ENCODE measurements at regions not wholly inside any gene's neighbourhood (a gene's known extent, or its start where the extent isn't known, plus 50 kb on each side); places are given as distances from the start of the nearest gene placed in this dataset.

GRCh38 chr10:36175954-36176353 is 533.9 kb upstream of the FZD8 start:
- no peak for DNase-seq (ENCODE audit: low spot score)
- H3K79me1 ChIP-seq (ENCODE audit: low read depth, low read length): no peaks in the 10 kb centered on the region
- H3K9me3 ChIP-seq (replicated peaks in 1 of 2; ENCODE audit: control insufficient read depth in 2 of 2, insufficient read depth in 1 of 2, low read depth in 1 of 2, low read length in 2 of 2): no peaks in the 10 kb centered on the region
- no peaks in the 10 kb centered on the region for H3K36me3 ChIP-seq (replicated peaks in 1 of 2; ENCODE audit: control insufficient read depth in 2 of 2, insufficient read depth in 2 of 2, low read length in 2 of 2)
- H2AK5ac ChIP-seq (ENCODE audit: low read depth, low read length): no peak overlapping the region
- no peak overlapping the region for H3K4ac ChIP-seq (ENCODE audit: low read length)
- H3K14ac ChIP-seq (ENCODE audit: low read length): no peak overlapping the region
- no peak overlapping the region for H2BK120ac ChIP-seq (ENCODE audit: low read depth, low read length)
- H2AFZ ChIP-seq (ENCODE audit: low read length): no peak overlapping the region
- no peak overlapping the region for H3K4me2 ChIP-seq (ENCODE audit: insufficient read depth, low read length, poor library complexity, severe bottlenecking)
- no peak overlapping the region for H4K8ac ChIP-seq (ENCODE audit: low read depth, low read length)
- H4K91ac ChIP-seq (ENCODE audit: low read depth, low read length, poor library complexity): no peak overlapping the region
- no peak overlapping the region for H3K9ac ChIP-seq (ENCODE audit: low read depth, low read length, poor library complexity)
- no peak overlapping the region for H2BK15ac ChIP-seq (ENCODE audit: low read length)
- H2BK5ac ChIP-seq (ENCODE audit: low read length): no peak overlapping the region
- H2BK12ac ChIP-seq (ENCODE audit: low read length): no peak overlapping the region
- H3K18ac ChIP-seq (ENCODE audit: low read length): no peak overlapping the region
- H3K4me3 ChIP-seq (ENCODE audit: low read length in 2 of 2): no peak overlapping the region
- no peaks in the 10 kb centered on the region for H3K27me3 ChIP-seq (ENCODE audit: control insufficient read depth in 3 of 3, insufficient read depth in 3 of 3, low read depth in 1 of 3, low read length in 3 of 3)
- H3K4me1 ChIP-seq (ENCODE audit: control insufficient read depth in 2 of 2, insufficient read depth in 1 of 2, low read depth in 1 of 2, low read length in 2 of 2): no peaks in the 10 kb centered on the region
- H3K23ac ChIP-seq (ENCODE audit: low read depth, low read length, poor library complexity): no peak overlapping the region
- no peak overlapping the region for H3K27ac ChIP-seq (replicated peaks; ENCODE audit: low read length)

- no peak for DNase-seq (ENCODE audit: low spot score)
- Histone ChIP-seq H2AFZ (ENCODE audit: low read length) (no peak overlapping the region), H3K23ac (ENCODE audit: low read depth, low read length, poor library complexity) (no peak overlapping the region), H2BK12ac (ENCODE audit: low read length) (no peak overlapping the region), H2BK5ac (ENCODE audit: low read length) (no peak overlapping the region), H3K18ac (ENCODE audit: low read length) (no peak overlapping the region), H3K9me3 (replicated peaks in 1 of 2; ENCODE audit: control insufficient read depth in 2 of 2, insufficient read depth in 1 of 2, low read depth in 1 of 2, low read length in 2 of 2) (no peaks in the 10 kb centered on the region), H2AK5ac (ENCODE audit: low read depth, low read length) (no peak overlapping the region), H3K4me2 (ENCODE audit: insufficient read depth, low read length, poor library complexity, severe bottlenecking) (no peak overlapping the region), H2BK120ac (ENCODE audit: low read depth, low read length) (no peak overlapping the region), H3K79me1 (ENCODE audit: low read depth, low read length) (no peaks in the 10 kb centered on the region), H3K14ac (ENCODE audit: low read length) (no peak overlapping the region), H3K4ac (ENCODE audit: low read length) (no peak overlapping the region), H2BK15ac (ENCODE audit: low read length) (no peak overlapping the region), H3K27ac (replicated peaks; ENCODE audit: low read length) (no peak overlapping the region), H3K36me3 (replicated peaks in 1 of 2; ENCODE audit: control insufficient read depth in 2 of 2, insufficient read depth in 2 of 2, low read length in 2 of 2) (no peaks in the 10 kb centered on the region), H3K4me3 (ENCODE audit: low read length in 2 of 2) (no peak overlapping the region), H3K27me3 (ENCODE audit: control insufficient read depth in 3 of 3, insufficient read depth in 3 of 3, low read depth in 1 of 3, low read length in 3 of 3) (no peaks in the 10 kb centered on the region), H4K91ac (ENCODE audit: low read depth, low read length, poor library complexity) (no peak overlapping the region), H4K8ac (ENCODE audit: low read depth, low read length) (no peak overlapping the region), H3K9ac (ENCODE audit: low read depth, low read length, poor library complexity) (no peak overlapping the region), H3K4me1 (ENCODE audit: control insufficient read depth in 2 of 2, insufficient read depth in 1 of 2, low read depth in 1 of 2, low read length in 2 of 2) (no peaks in the 10 kb centered on the region)
- WGBS, 2 donors (ENCODE audit: extremely low coverage in 2 of 2, insufficient read length in 2 of 2, insufficient replicate concordance in 1 of 2): no CpG with 5 or more reads among the region's 4 CpGs
These were observed 531.3 kb upstream of the FZD8 start for GRCh38 chr10:36173364-36173763.

GRCh38 chr10:36171953-36172940 is 530.2 kb upstream of the FZD8 start:
- no peaks in the 10 kb centered on the region for H3K4me1 ChIP-seq (ENCODE audit: control insufficient read depth in 2 of 2, insufficient read depth in 1 of 2, low read depth in 1 of 2, low read length in 2 of 2)
- no peaks in the 10 kb centered on the region for H3K36me3 ChIP-seq (replicated peaks in 1 of 2; ENCODE audit: control insufficient read depth in 2 of 2, insufficient read depth in 2 of 2, low read length in 2 of 2)
- no peak overlapping the region for H3K9ac ChIP-seq (ENCODE audit: low read depth, low read length, poor library complexity)
- H2BK120ac ChIP-seq (ENCODE audit: low read depth, low read length): no peak overlapping the region
- H3K4me3 ChIP-seq (ENCODE audit: low read length in 2 of 2): no peak overlapping the region
- no peak overlapping the region for H2BK5ac ChIP-seq (ENCODE audit: low read length)
- H3K18ac ChIP-seq (ENCODE audit: low read length): no peak overlapping the region
- no peak overlapping the region for H3K4ac ChIP-seq (ENCODE audit: low read length)
- H3K4me2 ChIP-seq (ENCODE audit: insufficient read depth, low read length, poor library complexity, severe bottlenecking): no peak overlapping the region
- H2AK5ac ChIP-seq (ENCODE audit: low read depth, low read length): no peak overlapping the region
- H3K23ac ChIP-seq (ENCODE audit: low read depth, low read length, poor library complexity): no peak overlapping the region
- H4K8ac ChIP-seq (ENCODE audit: low read depth, low read length): no peak overlapping the region
- DNase-seq (ENCODE audit: low spot score): no peak
- no peak overlapping the region for H3K14ac ChIP-seq (ENCODE audit: low read length)
- no peak overlapping the region for H2BK15ac ChIP-seq (ENCODE audit: low read length)
- H3K9me3 ChIP-seq (replicated peaks in 1 of 2; ENCODE audit: control insufficient read depth in 2 of 2, insufficient read depth in 1 of 2, low read depth in 1 of 2, low read length in 2 of 2): no peaks in the 10 kb centered on the region
- no peak overlapping the region for H3K27ac ChIP-seq (replicated peaks; ENCODE audit: low read length)
- H2BK12ac ChIP-seq (ENCODE audit: low read length): no peak overlapping the region
- no peak overlapping the region for H2AFZ ChIP-seq (ENCODE audit: low read length)
- H3K79me1 ChIP-seq (ENCODE audit: low read depth, low read length): no peaks in the 10 kb centered on the region
- no CpG with 5 or more reads among the region's 10 CpGs for WGBS, 2 donors (ENCODE audit: extremely low coverage in 2 of 2, insufficient read length in 2 of 2, insufficient replicate concordance in 1 of 2)
- H4K91ac ChIP-seq (ENCODE audit: low read depth, low read length, poor library complexity): no peak overlapping the region
- no peaks in the 10 kb centered on the region for H3K27me3 ChIP-seq (ENCODE audit: control insufficient read depth in 3 of 3, insufficient read depth in 3 of 3, low read depth in 1 of 3, low read length in 3 of 3)

- Histone ChIP-seq H2BK5ac (ENCODE audit: low read length) (no peak overlapping the region), H3K27me3 (ENCODE audit: control insufficient read depth in 3 of 3, insufficient read depth in 3 of 3, low read depth in 1 of 3, low read length in 3 of 3) (no peaks in the 10 kb centered on the region), H2BK12ac (ENCODE audit: low read length) (no peak overlapping the region), H3K4ac (ENCODE audit: low read length) (no peak overlapping the region), H2BK15ac (ENCODE audit: low read length) (no peak overlapping the region), H3K23ac (ENCODE audit: low read depth, low read length, poor library complexity) (no peak overlapping the region), H4K8ac (ENCODE audit: low read depth, low read length) (no peak overlapping the region), H3K14ac (ENCODE audit: low read length) (no peak overlapping the region), H4K91ac (ENCODE audit: low read depth, low read length, poor library complexity) (no peak overlapping the region), H3K9me3 (replicated peaks in 1 of 2; ENCODE audit: control insufficient read depth in 2 of 2, insufficient read depth in 1 of 2, low read depth in 1 of 2, low read length in 2 of 2) (no peaks in the 10 kb centered on the region), H3K36me3 (replicated peaks in 1 of 2; ENCODE audit: control insufficient read depth in 2 of 2, insufficient read depth in 2 of 2, low read length in 2 of 2) (no peaks in the 10 kb centered on the region), H3K18ac (ENCODE audit: low read length) (no peak overlapping the region), H2BK120ac (ENCODE audit: low read depth, low read length) (no peak overlapping the region), H3K4me3 (ENCODE audit: low read length in 2 of 2) (no peak overlapping the region), H3K4me2 (ENCODE audit: insufficient read depth, low read length, poor library complexity, severe bottlenecking) (no peak overlapping the region), H3K27ac (replicated peaks; ENCODE audit: low read length) (no peak overlapping the region), H3K79me1 (ENCODE audit: low read depth, low read length) (no peaks in the 10 kb centered on the region), H3K9ac (ENCODE audit: low read depth, low read length, poor library complexity) (no peak overlapping the region), H2AFZ (ENCODE audit: low read length) (no peak overlapping the region), H3K4me1 (ENCODE audit: control insufficient read depth in 2 of 2, insufficient read depth in 1 of 2, low read depth in 1 of 2, low read length in 2 of 2) (no peaks in the 10 kb centered on the region), H2AK5ac (ENCODE audit: low read depth, low read length) (no peak overlapping the region)
- no CpG with 5 or more reads among the region's 1 CpG for WGBS, 2 donors (ENCODE audit: extremely low coverage in 2 of 2, insufficient read length in 2 of 2, insufficient replicate concordance in 1 of 2)
- DNase-seq (ENCODE audit: low spot score): no peak
These were observed 529.5 kb upstream of the FZD8 start for GRCh38 chr10:36171556-36171952.

Measured in neuronal stem cell (in vitro differentiated cells).